K562 (cell line): ENCODE measurements at regions not wholly inside any gene's neighbourhood (a gene's known extent, or its start where the extent isn't known, plus 50 kb on each side); places are given as distances from the start of the nearest gene placed in this dataset.

ENCODE experiments used
- BRF2 ChIP-seq: IDR thresholded peaks from 3 replicates; pipeline ENCODE4 v1.6.1; 2011; ENCODE audit warnings: borderline replicate concordance, mild to moderate bottlenecking; ENCODE audit not compliant: insufficient read length, insufficient read depth
- CTCF ChIP-seq, 3 experiments: IDR thresholded peaks in 2 of 3; conservative IDR thresholded peaks in 1 of 3; 2 replicates each; pipeline ENCODE4 v1.5.1; 2011 to 2012; ENCODE audit warnings: low read length in 3 of 3, mild to moderate bottlenecking in 3 of 3, control low read depth in 2 of 3, improper control_type of control experiment in 1 of 3, inconsistent platforms in 1 of 3, low read depth in 1 of 3, mixed read lengths in 1 of 3, moderate library complexity in 1 of 3; ENCODE audit not compliant: insufficient read depth in 2 of 3
- E2F1 ChIP-seq: sonication (generic); formaldehyde crosslinking; IDR thresholded peaks from 2 replicates; pipeline ENCODE4 v1.8.1; 2023; ENCODE audit warnings: mild to moderate bottlenecking, missing genetic modification reagents, moderate library complexity
- JUND ChIP-seq, 2 experiments: IDR thresholded peaks; 2 replicates in 1 of 2; 3 replicates in 1 of 2; pipeline ENCODE4 v1.6.1; 2011; ENCODE audit warnings: borderline replicate concordance in 2 of 2, low read depth in 2 of 2, low read length in 2 of 2, improper control_type of control experiment in 1 of 2, missing biosample characterization in 1 of 2, missing genetic modification characterization in 1 of 2, missing genetic modification reagents in 1 of 2
- MYC ChIP-seq, 2 experiments: fragments of 250-450 bp in 1 of 2; sonication (Bioruptor Pico) in 1 of 2; IDR thresholded peaks; 2 replicates each; pipeline versions ENCODE4 v1.5.1 to v1.6.1; 2012 to 2021; ENCODE audit warnings: low read depth in 2 of 2, borderline replicate concordance in 1 of 2, improper control_type of control experiment in 1 of 2, low read length in 1 of 2, mild to moderate bottlenecking in 1 of 2, moderate library complexity in 1 of 2
- NFRKB ChIP-seq: fragments of 450-650 bp; IDR thresholded peaks from 2 replicates; pipeline ENCODE4 v1.6.1; 2016; ENCODE audit warnings: low read depth
- NR2F6 ChIP-seq: fragments of 450-650 bp; formaldehyde crosslinking; IDR thresholded peaks from 2 replicates; pipeline ENCODE4 v1.4.0; 2020; ENCODE audit warnings: mild to moderate bottlenecking
- POLR2A ChIP-seq: fragments of 450-650 bp; conservative IDR thresholded peaks from 2 replicates; pipeline ENCODE4 v1.6.1; 2016
- RAD21 ChIP-seq, 2 experiments: fragments of 250-450 bp in 1 of 2; fragments of 450-650 bp in 1 of 2; sonication (Bioruptor Pico) in 1 of 2; formaldehyde crosslinking in 1 of 2; IDR thresholded peaks in 1 of 2; conservative IDR thresholded peaks in 1 of 2; 2 replicates each; pipeline versions ENCODE4 v1.4.0 to v1.8.0; 2020 to 2022; ENCODE audit warnings: mild to moderate bottlenecking in 2 of 2, moderate library complexity in 1 of 2
- TSHZ1 ChIP-seq: fragments of 250-450 bp; sonication (Bioruptor Pico); IDR thresholded peaks from 2 replicates; pipeline ENCODE4 v1.4.0; 2020; ENCODE audit warnings: mild to moderate bottlenecking, moderate library complexity
- ZKSCAN1 ChIP-seq: fragments of 150-350 bp; IDR thresholded peaks from 2 replicates; pipeline ENCODE4 v1.6.1; 2016; ENCODE audit warnings: low read depth, low read length
- ZNF507 ChIP-seq: conservative IDR thresholded peaks from 2 replicates; pipeline ENCODE4 v1.6.1; 2017; ENCODE audit warnings: missing genetic modification characterization, missing compliant biosample characterization

GRCh38 chr4:33296876-33297455, 2576.8 kb downstream of the PCDH7 start:
- TF ChIP-seq NR2F6 (CRISPR knock-in tag) (no peak), ZKSCAN1 (no peak), NFRKB (no peak), RAD21 (CRISPR knock-in tag; conservative IDR thresholded peaks at IDR 0.05 in 1 of 2, IDR thresholded peaks at IDR 0.05 in 1 of 2) (no peak), CTCF (IDR thresholded peaks at IDR 0.05 in 2 of 3, conservative IDR thresholded peaks at IDR 0.05 in 1 of 3; ENCODE audit: insufficient read depth in 2 of 3, low read depth in 1 of 3, low read length in 3 of 3) (no peak), BRF2 (no peak), TSHZ1 (CRISPR knock-in tag) (no peak), ZNF507 (tag) (no peak), POLR2A (no peak), MYC (IDR thresholded peaks at IDR 0.05; ENCODE audit: low read depth, low read length) (no peak), MYC (CRISPR knock-in tag; IDR thresholded peaks at IDR 0.05; ENCODE audit: borderline replicate concordance, low read depth) (no peak), JUND (IDR thresholded peaks at IDR 0.05; ENCODE audit: borderline replicate concordance, low read depth, low read length) (no peak), JUND (tag; IDR thresholded peaks at IDR 0.05; ENCODE audit: borderline replicate concordance, low read depth, low read length) (no peak), E2F1 (CRISPR knock-in tag) (no peak)
